DLD1 (cell line): ENCODE measurements at regions not wholly inside any gene's neighbourhood (a gene's known extent, or its start where the extent isn't known, plus 50 kb on each side); places are given as distances from the start of the nearest gene placed in this dataset.
"Not testable (repeated sequence)": the region's sequence is repeated elsewhere in the genome, so short reads cannot be mapped to it uniquely, and the experiment has no call there.

Source experiments
- in situ Hi-C: cut with HindIII; loops from 2 replicates; pipeline ENCODE4 v1.10.0; 2017; ENCODE audit warnings: low sequenced_read_pairs

DNA sequence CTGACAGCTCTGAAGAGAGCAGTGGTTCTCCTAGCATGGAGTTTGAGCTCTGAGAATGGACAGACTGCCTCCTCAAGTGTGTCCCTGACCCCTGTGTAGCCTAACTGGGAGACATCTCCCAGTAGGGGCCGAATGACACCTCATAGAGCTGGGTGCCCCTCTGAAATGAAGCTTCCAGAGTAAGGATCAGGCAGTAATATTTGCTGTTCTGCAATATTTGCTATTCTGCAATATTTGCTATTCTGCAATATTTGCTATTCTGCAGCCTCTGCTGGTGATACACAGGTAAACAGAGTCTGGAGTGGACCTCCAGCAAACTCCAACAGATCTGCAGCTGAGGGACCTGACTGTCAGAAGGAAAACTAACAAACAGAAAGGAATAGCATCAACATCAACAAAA lies 105.5 kb downstream of the BUD13 start:
- in situ Hi-C loops, result not testable (repeated sequence)

DNA sequence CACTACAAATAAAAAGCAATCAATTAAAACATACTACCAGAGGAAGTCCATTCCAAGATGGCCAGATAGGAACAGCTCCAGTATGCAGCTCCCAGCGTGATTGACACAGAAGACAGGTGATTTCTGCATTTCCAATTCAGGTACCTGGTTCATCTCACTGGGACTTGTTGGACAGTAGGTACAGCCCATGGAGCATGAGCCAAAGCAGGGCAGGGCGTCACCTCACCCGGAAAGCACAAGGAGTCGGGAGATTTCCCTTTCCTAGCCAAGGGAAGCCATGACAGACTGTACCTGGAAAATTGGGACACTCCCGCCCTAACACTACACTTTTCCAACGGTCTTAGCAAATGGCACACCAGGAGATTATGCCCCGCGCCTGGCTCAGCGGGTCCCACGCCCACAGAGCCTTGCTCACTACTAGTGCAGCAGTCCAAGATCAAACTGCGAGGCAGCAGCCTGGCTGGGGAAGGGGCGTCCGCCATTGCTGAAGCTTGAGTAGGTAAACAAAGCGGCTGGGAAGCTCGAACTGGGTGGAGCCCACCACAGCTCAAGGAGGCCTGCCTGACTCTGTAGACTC lies 106.0 kb downstream of the BUD13 start:
- in situ Hi-C loops, result not testable (repeated sequence)

- in situ Hi-C loops, result no loop called here
Measured at GRCh38 chr11:116665523-116665922, 107.3 kb downstream of the BUD13 start.

GRCh38 chr11:116661056-116661455 lies 111.7 kb downstream of the BUD13 start:
- in situ Hi-C loops, result no loop called here

- in situ Hi-C loops, result no loop called here
Measured at GRCh38 chr11:116660011-116660410, 112.8 kb downstream of the BUD13 start.

DNA sequence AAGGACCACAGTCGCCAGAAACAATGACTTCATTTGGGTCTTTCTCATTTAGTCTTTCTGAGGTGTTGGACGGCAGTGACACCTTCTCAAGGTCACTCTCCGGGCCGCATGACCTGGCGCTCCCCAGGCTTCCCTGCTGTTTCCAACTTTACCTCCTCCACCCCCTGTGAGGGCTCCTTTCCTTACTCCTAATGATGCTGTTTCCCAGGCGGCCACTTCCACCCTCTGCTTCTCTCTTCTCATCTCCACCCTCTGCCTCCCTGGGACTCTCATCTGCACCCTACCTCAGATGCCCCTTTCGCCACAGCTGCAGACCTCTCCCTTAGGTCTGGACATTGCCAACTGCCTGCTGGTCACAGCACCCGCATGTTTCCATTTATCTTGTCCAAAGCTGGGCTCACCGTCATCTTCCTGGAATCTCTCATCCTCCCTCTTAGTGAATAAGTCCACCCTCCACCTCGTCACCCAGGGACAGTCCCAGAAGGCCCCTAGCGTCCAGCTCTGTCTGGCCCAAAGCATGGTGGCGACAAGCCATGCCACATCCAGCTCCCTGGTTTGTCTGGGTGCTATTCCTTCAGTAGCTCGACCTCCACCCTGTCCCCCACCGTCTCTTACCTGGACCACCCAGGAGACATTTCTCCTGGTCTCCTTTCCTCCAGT lies 113.8 kb downstream of the BUD13 start:
- in situ Hi-C loops, result no loop called here

- in situ Hi-C loops, result no loop called here
Measured at GRCh38 chr11:116657842-116658825, 114.7 kb downstream of the BUD13 start.

- in situ Hi-C loops, result no loop called here
Measured at GRCh38 chr11:116656011-116656410, 116.8 kb downstream of the BUD13 start.

DNA sequence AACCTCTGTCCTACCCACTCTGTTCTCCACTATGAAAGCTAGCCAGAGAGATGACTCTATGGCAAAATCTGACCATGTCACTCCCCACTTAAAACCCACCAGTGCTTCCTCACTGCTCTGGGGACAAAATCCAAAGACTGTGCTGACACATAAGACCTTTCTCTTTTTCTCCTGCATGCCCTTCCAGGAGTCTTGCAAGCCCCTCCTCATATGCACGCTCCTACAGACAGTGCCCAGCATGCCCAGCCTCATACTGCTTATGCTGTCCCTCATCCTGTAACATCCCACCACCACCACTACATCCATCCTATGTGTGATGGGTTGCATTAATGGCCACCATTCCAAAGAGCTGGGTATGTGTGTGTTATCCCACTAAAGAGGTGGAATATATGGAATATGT lies 118.3 kb downstream of the BUD13 start:
- in situ Hi-C loops, result no loop called here

- in situ Hi-C loops, result no loop called here
Measured at GRCh38 chr11:116653206-116653605, 119.6 kb downstream of the BUD13 start.

DNA sequence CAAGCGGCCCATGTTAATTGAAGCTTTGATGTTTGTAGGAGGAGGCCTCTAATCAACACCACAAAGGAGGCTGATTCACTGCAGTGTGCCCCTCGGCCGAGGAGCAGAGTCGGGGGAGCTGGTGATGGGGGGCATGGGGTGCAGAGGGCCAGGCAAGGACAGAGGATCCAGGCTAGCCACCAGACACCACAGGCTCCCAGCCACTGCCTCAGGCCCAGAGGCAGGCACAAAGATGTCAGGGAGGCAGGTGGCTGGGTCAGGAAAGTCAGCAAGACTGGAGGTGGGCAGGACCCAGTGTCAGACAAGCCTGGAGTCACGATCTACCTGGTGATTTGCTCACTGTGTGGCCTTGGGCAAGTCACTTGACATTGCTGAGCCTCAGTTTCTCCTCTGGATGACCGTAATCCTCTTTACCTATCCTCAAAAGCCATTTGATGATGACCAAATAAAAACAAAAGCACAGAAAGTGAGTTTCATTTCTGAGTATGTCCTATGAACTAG lies 121.0 kb downstream of the BUD13 start:
- in situ Hi-C loops, result no loop called here

GRCh38 chr11:116651098-116651736 lies 121.6 kb downstream of the BUD13 start:
- in situ Hi-C loops, result no loop called here

GRCh38 chr11:116650052-116650451 lies 122.7 kb downstream of the BUD13 start:
- in situ Hi-C loops, result no loop called here

DNA sequence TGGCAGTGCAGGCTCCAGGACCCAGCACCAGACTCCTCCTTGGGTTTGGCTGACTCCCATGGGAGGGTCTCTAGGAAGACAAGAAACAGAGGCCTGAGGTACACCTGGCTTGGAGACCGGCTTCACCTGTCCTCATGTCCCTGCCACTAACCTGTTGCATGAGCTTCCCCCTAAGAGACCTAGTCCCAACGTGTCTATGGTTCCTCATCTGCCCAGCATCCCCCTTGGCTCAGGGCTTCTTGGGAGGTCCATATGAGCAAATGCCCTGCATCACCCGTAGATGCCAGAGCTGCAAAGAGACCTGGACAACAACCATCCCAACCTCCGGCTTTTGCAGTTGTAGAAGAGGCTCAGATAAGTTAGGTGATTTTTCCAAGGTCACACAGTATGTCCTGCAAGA lies 123.5 kb downstream of the BUD13 start:
- in situ Hi-C loops, result no loop called here

DNA sequence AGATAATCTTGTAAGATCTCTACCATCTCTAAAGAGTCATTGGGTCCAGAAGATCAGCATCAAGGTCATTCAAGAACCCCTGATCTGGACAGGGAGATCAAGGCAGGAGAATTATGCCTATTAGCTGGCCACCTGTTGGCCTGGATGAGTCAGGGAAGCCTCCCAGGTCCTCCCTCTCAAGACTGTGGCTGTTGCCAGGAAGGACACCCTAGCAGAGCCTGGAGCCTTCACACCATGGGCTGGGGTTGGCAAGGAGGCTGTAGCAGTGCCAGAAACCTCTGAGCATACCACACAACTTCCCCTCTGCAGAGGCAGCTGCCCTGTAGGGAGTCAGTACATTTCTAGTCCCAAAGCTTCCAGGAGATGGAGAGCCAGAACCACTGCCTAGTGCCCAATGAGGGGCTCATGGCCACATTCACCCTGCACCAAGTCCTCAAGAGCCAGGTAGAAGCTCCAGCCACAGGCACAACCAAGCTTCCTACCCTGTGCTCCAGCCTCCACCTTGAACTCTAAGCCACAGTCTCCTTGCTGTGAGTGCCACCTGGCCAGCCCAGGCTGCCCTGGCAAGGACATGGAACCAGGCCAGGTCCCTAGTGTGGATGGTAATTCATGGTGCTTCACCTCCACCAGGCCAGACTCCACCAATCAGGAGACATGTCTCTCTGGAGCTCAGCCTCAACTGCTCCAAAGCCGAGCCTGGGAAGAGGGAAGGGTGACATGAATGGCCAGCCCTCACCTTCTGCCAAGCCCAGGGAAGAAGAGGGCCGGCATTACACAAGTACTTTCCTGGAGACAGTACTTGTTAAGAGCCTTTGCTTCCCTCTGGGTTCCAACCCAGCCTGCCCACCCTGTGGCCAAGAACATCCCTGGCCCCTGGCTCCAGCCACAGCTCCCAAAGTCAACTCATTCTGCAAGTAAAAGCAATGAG lies 124.3 kb downstream of the BUD13 start:
- in situ Hi-C loops, result no loop called here

GRCh38 chr11:116647305-116648080 lies 125.3 kb downstream of the BUD13 start:
- in situ Hi-C loops, result no loop called here

DNA sequence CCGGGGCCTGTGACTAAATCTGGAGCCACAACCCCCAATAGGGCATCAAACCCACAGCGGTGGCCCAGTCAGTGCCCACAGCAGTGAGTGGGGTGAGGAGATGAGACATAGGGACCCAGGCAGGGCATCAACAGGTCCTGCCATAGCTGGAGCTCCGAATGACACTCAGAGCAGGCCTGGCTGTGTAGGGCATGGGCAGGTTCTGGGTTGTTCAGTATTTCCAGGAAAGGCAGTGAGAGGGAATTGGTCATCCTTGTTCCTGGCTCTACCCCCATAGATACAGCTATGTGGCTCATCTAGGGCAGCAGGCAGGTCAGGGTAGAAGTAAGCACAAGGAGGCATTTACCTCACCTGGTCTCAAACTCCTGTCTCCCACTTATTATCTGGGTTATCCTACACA lies 126.6 kb downstream of the BUD13 start:
- in situ Hi-C loops, result no loop called here

GRCh38 chr11:116644941-116645305 lies 127.9 kb downstream of the BUD13 start:
- in situ Hi-C loops, result no loop called here

DNA sequence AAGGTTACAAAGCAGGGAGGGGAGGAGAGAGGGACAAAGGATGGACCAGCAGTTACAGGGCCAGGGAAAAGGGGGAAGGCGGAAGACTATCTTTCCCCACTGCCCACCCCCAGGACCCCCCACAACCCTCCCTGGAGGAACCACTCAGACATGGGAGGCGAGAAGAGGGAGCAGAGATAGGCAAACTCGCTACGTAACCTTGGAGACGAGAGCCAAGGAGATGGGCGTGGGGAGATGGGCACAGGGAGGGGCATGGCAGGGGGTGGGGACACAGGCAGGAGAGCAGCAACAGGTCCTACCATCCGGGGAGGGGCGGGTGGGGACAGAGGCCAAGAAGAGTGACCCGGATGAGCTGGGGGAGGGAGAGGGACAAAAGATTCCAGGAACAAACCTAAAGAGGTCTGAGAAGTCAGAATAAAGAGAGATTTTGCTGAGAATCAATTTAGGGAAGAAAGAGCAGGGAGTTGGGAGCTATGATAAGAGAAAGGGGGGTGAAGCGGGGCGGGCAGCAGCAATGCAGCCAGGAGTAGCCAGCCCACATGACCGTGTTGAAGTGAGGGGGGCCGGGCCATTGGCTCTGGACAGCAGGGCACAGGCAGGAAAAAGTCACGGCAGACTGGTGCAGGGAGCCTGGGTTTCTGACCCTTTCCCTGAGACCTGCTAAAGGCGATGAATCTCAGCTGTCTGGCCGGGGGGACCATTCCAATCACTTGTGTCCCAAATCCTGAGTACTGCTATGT lies 128.4 kb downstream of the BUD13 start:
- in situ Hi-C loops, result no loop called here
